HG02763 (cell line): ENCODE measurements at regions not wholly inside any gene's neighbourhood (a gene's known extent, or its start where the extent isn't known, plus 50 kb on each side); places are given as distances from the start of the nearest gene placed in this dataset.

ENCODE experiments used
- ATAC-seq: cut with Tn5 transposase; IDR thresholded peaks from one replicate; pipeline ENCODE4 v1.9.1; 2021; ENCODE audit warnings: mild to moderate bottlenecking, moderate library complexity; ENCODE audit not compliant: unreplicated experiment

DNA sequence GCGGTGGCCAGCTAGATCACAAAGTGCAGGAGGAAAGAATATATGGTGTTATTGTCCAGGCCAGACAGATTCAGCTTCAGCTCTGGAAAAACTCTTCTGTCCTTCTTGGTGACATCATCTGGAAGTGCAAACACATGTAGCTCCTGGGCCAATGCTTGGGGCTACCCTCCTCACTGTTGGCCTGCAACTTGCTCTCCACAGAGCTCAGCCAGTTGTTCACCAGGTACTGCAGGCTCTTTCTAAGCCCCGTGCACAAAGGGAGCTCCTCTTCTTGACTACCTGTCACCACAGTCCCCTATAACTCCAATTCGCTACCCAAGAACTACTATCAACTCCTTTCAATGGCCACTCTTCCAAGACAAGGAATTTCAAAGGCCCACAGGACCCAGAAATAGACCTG lies 1175.9 kb upstream of the CDH9 start:
- no peak for ATAC-seq

DNA sequence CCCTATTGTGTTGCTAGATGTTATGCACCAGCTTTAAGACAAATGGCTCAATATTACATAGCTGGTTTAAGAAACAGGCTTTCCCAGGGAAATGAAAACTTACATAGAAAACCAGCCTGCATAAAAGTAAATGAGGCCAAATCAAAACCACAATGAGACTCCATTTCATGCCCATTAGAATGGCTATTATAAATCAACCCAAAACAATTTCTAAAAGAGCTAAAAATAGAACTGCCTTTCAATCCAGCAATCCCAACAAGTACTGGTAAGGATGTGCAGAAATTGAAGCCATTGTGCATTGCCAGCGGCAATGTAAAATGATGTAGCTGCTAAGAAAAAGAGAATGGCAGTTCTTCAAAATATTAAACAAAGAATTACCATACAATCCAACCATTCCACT lies 1170.0 kb upstream of the CDH9 start:
- no peak for ATAC-seq

GRCh38 chr5:28190011-28190410 lies 1151.6 kb upstream of the CDH9 start:
- no peak for ATAC-seq

DNA sequence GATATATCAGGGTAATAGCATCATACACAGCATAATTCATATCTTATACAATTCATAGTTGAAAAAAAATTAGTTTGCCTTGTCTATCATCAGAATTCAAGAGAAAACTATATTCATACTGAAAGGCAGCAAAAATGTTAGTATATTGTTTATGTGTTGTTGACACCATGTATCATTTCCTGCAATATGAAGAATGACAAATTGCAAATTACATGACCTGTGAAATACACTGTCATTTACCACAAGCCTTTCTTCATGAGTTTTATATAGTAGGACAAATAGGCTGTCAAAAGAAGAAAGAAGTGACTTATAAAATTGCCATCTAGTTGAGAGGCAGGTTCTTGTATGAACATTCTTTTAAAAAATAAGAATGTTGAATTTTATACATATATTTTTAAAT lies 1136.3 kb upstream of the CDH9 start:
- ATAC-seq: no peak

DNA sequence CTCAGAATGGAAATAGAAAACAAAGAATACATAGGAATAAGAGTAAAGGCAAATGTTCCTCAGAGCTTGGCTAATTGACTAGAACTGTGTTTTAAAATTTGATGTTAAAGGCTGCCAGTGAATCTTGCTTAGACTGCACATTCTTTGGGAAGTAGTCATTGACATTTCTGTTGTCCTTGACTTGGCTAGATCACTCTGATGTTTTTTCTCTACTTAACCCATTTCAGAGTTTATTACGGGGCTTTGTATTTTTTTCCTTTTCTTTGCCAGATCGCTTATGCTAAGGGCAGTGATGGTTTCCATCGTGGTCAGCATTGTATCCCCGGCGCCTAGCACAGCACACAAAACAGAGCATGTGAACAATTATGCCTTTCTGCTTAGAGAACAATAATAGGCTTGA lies 1126.7 kb upstream of the CDH9 start:
- ATAC-seq: no peak

GRCh38 chr5:28164568-28164967 lies 1126.2 kb upstream of the CDH9 start:
- ATAC-seq: no peak

DNA sequence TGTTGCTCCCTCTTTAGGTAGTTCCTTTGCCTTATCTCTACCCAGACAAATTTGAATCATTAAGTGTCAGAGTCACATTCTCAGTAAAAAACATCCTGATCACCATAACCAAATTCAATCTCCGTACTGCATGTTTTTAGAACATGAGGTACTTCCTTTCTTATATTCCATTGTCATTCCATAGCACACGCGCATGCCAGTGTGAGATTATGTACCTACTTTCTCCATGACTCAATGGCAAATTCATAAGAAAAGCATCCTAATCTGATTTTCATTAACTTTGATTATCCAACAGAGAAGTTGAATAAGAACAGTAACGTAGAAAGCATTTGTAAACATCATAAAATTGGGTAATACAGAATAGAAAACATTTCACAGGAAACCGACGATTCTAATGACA lies 1118.6 kb upstream of the CDH9 start:
- no peak for ATAC-seq

DNA sequence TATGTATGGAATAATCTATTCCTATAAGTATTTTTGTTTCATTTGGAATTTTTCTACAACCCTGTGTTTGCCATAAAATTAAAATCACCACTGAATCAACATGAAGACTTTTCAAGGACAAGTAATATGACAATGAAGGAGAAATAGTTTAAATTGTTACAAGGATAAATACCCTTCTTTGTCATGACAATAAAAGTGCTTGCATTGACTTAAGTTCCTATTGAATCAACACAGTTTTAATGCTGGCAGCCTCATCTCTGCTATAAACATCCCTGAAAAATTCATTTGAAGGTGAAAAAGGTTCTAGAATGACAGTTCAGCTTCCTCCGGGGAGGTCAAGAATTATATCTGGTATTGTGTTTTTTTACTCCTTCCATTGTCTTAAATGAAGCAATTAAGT lies 1105.1 kb upstream of the CDH9 start:
- no peak for ATAC-seq

GRCh38 chr5:28132151-28132550 lies 1093.8 kb upstream of the CDH9 start:
- no peak for ATAC-seq

GRCh38 chr5:28117691-28118090 lies 1079.3 kb upstream of the CDH9 start:
- ATAC-seq: no peak

DNA sequence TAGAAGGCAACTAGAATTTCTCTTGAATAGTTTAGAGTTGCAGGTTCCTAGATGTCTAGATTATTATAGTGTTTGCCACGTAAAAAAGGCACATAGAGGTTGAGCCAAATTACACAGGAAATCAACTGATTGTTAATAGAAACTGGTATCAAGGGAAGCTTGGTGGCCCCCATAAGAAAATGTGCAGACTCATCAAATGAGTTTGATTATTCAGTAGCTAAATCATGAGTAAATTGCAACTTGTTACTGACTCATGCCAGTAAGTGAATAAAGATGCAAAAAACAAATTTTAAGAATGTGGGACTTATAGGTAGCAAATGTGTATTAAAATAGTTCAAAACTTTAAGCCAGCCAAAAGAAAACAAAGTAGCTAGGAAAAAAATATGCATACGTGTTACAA lies 1078.9 kb upstream of the CDH9 start:
- no peak for ATAC-seq

GRCh38 chr5:28110781-28111180 lies 1072.4 kb upstream of the CDH9 start:
- ATAC-seq: no peak

DNA sequence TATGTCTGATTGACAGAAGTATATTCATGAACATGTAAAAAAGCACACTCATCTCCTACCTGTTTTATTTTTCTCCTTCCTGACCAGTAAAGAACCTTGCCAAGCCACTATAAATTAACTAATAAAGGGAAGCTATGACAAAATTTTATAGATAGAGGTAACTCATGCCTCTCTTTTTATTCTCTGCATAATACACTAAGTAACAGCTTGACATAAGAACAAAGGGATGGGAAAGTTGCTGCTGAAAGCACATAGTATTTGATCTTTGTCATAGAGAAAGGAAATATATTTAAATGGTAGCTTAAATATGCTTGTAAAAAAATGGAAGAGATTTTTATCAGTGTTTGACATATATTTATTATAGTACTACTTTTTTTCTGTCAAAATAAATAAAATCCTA lies 1065.7 kb upstream of the CDH9 start:
- no peak for ATAC-seq

DNA sequence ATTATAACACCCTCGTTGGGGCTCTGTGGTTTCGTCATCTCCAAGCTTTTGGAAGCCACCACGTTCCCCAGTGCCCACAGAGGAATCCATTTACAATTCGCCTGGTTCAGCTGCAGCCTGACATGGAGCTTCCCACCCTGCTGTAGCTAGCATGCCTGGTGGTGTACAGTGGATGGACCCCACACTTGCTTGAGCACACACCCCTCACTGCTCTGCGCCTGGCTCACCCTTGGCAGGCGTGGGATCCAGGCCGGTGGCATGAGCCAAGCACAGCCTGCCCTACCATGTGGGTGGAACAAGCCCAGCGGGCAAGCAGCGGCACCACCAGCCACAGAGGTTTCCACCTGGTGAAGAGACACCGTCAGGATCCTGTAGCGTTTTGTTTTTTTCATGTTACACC lies 1045.7 kb upstream of the CDH9 start:
- ATAC-seq: no peak

GRCh38 chr5:28082610-28083009 lies 1044.2 kb upstream of the CDH9 start:
- ATAC-seq: no peak

DNA sequence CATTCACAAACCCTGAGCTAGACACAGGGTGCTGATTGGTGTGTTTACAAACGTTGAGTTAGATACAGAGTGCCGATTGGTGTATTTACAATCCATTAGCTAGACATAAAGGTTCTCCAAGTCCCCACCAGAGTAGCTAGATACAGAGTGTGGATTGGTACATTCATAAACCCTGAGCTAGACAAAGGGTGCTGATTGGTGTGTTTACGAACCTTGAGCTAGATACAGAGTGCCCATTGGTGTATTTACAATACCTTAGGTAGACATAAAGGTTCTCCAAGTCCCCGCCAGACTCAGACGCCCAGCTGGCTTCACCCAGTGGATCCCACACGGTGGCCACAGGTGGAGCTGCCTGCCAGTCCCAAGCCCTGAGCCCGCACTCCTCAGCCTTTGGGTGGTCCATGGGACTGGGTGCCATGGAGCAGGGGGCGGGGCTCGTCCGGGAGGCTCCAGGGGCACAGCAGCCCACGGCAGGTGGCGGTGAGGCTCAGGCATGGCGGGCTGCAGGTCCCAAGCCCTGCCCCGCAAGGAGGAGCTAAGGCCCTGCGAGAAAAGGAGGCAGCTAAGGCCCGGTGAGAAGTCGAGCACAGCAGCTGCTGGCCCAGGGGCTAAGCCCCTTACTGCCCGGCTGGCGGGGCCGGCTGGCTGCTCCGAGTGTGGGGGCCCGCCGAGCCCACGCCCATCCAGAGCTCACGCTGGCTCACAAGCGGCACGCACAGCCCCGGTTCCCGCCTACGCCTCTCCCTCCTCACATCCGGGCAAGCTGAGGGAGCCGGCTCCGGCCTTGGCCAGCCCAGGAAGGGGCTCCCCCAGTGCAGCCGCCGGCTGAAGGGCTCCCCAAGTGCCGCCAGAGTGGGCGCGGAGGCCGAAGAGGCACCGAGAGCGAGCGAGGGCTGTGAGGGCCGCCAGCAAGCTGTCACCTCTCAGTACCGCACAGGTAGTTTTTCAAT lies 1039.2 kb upstream of the CDH9 start:
- ATAC-seq: no peak

DNA sequence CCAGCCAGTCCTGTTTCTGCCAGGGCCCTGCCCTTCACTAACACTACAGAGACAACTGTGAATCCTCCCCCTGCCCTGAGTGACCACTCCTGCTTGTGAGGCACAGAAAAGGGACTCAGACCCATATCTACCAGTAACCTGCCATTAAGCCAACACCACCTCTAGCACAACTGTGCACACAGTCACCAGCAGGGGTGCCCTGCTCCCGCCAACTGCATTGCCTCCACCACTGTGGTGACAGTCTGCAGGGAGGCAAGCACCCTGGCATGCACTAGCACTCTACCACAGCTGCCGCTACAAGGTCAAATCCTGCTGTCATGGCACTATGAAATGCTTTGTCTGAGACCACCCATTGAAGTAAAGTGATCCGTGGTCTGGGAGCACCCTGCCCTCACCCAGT lies 1028.5 kb upstream of the CDH9 start:
- ATAC-seq: no peak

DNA sequence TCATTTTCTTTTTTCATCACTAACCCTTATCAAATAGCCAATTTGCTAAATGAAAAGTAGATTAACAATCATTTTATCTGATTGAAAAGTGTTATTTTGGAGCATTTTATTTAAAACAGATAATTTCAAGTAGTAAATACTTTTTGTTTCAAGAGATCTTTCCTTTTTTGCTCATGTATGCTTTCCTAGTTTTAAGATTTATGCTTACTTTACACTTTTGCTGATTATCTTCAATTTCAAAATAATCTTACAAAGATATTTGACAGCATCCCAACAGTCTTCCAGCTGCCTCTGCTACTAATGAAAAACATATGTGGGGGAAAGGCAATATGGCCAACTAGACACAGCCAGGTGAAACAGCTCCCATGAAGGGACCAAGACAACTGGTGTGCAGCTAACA lies 1027.3 kb upstream of the CDH9 start:
- no peak for ATAC-seq

DNA sequence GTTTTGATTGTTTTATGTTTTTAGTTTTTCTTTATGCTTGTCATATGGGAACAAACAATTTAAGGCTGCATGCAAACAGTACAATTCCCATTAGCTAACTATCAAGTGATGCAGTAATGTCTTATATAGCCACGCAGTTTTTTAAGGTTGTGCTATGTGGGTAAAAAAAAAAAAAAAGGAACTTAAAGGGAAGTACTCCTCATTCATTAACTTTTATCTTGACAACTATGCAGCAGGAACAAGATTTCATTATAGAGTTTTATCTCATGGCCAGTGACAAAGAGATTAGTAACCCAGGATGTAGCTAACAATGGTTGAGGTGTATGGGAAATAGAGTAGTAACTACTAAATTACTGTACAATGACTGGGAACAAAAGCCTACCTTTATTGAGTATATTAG lies 1008.2 kb upstream of the CDH9 start:
- no peak for ATAC-seq

DNA sequence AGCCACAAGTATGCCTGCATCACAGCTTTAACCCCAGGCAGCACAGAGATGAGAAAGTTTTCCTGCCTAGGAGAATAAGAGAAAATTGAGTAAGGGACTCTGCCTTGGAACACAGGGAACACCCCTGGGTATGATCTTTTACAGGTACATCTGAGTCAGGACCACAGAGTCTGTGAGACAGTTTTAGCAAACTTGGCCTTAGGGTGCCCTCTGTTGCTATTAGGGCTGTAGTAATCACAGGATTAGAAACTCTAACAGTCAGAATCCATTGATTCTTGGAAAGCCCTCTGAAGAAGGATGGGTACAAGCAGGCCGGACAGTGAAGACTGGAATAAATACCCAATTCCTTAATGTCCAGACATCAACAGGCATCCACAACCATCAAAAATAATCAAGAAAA lies 989.5 kb upstream of the CDH9 start:
- no peak for ATAC-seq

DNA sequence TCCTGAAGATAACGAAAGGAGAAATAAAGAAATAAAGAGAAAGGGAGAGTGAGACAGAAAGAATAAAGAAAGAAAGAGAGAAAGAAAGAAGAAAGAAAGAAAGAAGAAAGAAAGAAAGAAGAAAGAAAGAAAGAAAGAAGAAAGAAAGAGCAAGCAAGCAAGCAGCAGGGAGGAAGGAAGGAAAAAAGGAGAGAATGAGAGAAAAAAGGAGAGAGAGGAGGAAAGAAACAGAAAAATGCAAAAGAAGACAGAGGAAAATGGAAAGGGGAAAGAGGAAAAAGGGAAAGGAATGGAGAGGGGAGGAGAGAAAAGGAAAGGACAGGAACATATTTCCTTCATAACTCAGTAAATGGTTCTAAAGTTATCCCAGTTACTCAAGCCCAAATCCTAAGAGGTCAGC lies 978.8 kb upstream of the CDH9 start:
- no peak for ATAC-seq

DNA sequence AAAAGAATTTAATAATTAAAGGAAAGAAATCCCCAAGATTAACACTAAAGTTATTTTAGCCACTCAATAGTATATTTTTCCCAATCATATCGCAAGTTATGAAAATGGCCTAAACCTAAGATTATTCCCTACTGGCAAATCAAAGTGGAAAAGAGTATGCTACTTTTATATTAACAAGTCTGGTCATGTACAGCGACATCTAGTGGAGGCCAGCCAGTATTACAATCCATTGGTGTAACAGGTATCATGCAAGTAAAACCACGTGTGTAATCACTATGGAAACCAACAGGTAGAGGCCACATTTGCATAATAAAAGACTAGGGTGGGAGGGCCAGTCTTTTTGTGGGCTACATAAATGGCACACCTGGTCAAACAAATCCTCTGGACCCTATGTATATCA lies 976.4 kb upstream of the CDH9 start:
- no peak for ATAC-seq

DNA sequence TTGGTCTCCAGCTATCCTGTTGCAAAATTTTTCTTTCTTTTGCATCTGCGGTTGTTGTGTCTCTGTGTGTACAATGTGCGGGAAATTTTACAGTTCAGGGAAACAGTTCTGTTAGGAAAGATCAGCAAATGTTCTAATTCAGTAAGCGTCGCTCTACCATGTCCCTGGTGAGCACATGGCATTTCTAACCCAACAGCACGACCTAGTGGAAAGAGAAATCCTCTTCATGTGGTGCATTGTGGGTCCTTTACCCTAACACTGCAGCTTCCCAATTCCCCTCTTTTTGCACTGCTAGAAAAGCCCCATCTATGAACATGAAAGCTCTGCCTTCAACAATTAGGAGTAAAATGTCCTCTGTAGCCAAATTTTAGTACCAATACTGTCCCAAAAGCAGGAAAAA lies 974.2 kb upstream of the CDH9 start:
- no peak for ATAC-seq
